Activated CD4-positive, alpha-beta T cell treated with anti-CD3 and anti-CD28 coated beads, Interleukin-2, amount 10 ng/mL, durations not matched to agents 7 days and 5 days (primary cell): ENCODE measurements at regions not wholly inside any gene's neighbourhood (a gene's known extent, or its start where the extent isn't known, plus 50 kb on each side); places are given as distances from the start of the nearest gene placed in this dataset.
A peak's percentile ranks its signal among the peaks of the same experiment; 100 is the strongest.

Experiments used
- CTCF ChIA-PET: fragments of 350-600 bp; sonication (Branson Sonifier 250); formaldehyde crosslinking; loops from one replicate; lab custom pipeline; 2021; ENCODE audit warnings: antibody characterized with exemption; lab: Charles Lee
- POLR2A ChIA-PET: fragments of 350-600 bp; sonication (Branson Sonifier 250); formaldehyde crosslinking; loops from one replicate; lab custom pipeline; 2021; ENCODE audit warnings: antibody characterized with exemption; lab: Charles Lee
- DNase-seq: peaks from one replicate; pipeline ENCODE4 v3.0.0-alpha.2; 2020
- H3K27ac Mint-ChIP-seq: one replicate; pipeline ENCODE4 v1.8.0; 2021; ENCODE audit warnings: mild to moderate bottlenecking, moderate library complexity, mixed read lengths
- H3K27me3 Mint-ChIP-seq: one replicate; pipeline ENCODE4 v1.8.0; 2021; ENCODE audit warnings: mixed read lengths
- H3K36me3 Mint-ChIP-seq: one replicate; pipeline ENCODE4 v1.8.0; 2021; ENCODE audit warnings: low read depth, mixed read lengths
- H3K4me1 Mint-ChIP-seq: one replicate; pipeline ENCODE4 v1.8.0; 2021; ENCODE audit warnings: mixed read lengths
- H3K4me3 Mint-ChIP-seq: one replicate; pipeline ENCODE4 v1.8.0; 2021; ENCODE audit warnings: mild to moderate bottlenecking, moderate library complexity, mixed read lengths
- H3K9me3 Mint-ChIP-seq: one replicate; pipeline ENCODE4 v1.8.0; 2021; ENCODE audit warnings: mixed read lengths

DNA sequence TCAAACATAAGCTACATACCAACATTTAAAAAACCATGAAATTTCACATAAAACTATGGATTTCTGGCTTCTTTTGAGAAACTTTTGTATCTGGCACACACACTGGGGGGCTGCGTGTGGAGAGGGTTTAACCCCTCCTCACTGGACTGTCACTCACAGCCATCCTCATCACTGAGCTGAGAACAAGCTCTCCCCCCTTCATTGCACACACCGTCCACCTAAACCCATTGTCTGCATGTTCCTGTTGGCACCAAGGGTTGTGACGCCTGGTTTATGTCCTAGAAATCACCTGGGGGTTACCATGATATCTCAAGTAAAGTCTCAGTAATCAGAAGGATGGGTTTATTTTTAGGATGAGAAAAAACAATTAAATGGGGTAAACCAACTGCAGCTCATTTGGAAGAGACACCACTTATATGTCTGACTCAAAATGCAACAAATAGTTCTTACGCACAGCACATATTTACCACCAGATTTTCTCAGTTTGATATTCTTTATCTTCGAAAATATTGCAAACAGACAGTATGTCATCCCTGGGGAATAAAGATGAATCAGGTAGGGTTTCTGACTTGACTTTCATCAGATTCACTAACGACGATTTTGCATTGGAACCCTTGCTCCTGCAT is 218.5 kb upstream of the KLF6 start:
- Mint-ChIP-seq H3K4me3 (no peak overlapping the region), H3K27ac (no peak overlapping the region), H3K9me3 (peaks cover 17% of the 10 kb centered on the region), H3K36me3 (peaks cover 11% of the 10 kb centered on the region), H3K4me1 (no peaks in the 10 kb centered on the region), H3K27me3 (peaks cover 7% of the 10 kb centered on the region)
- ChIA-PET CTCF (no interaction called here), POLR2A (no interaction called here)
- no peak for DNase-seq

- Mint-ChIP-seq H3K27ac (no peak overlapping the region), H3K4me1 (peaks cover 1% of the 10 kb centered on the region), H3K36me3 (peaks cover 8% of the 10 kb centered on the region), H3K27me3 (peaks cover 7% of the 10 kb centered on the region), H3K9me3 (peaks cover 19% of the 10 kb centered on the region), H3K4me3 (no peak overlapping the region)
- ChIA-PET POLR2A (no interaction called here), CTCF (interaction anchor here (1.5 kb wide), 1 partner anchor 11 kb away, joined by 3 read pairs; no protein-coding TSS in a partner anchor)
- no peak for DNase-seq
Measured at GRCh38 chr10:4001811-4002210, 216.8 kb upstream of the KLF6 start.

DNA sequence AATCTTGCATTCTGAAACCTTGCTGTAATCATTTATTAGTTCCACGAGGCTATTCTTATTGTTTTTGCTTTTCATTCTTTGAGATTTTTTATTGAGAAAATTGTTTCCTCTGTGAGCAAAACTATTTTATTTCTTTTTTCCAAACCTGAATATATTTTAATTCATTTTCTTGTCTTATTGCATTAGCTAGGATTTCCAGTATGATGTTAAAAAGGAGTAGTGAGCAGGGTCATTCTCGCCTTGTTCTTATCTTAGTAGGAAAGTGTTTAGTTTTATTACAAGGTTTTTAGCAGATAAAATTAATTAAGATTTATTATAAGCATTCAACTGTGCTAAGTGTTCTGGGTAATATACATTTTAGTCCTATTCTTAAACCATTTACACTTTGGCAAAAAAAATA is 214.6 kb upstream of the KLF6 start:
- H3K27me3 Mint-ChIP-seq, result peaks cover 4% of the 10 kb centered on the region
- peaks cover 22% of the 10 kb centered on the region for H3K9me3 Mint-ChIP-seq
- H3K36me3 Mint-ChIP-seq, result peaks cover 10% of the 10 kb centered on the region
- ChIA-PET POLR2A (no interaction called here), CTCF (no interaction called here)
- no peak overlapping the region for H3K27ac Mint-ChIP-seq
- H3K4me1 Mint-ChIP-seq, result peaks cover 4% of the 10 kb centered on the region
- no peak for DNase-seq
- H3K4me3 Mint-ChIP-seq, result no peak overlapping the region

GRCh38 chr10:3996697-3997096 is 211.7 kb upstream of the KLF6 start:
- no peak overlapping the region for H3K4me3 Mint-ChIP-seq
- no peak for DNase-seq
- H3K27ac Mint-ChIP-seq, result no peak overlapping the region
- peaks cover 20% of the 10 kb centered on the region for H3K9me3 Mint-ChIP-seq
- peaks cover 2% of the 10 kb centered on the region for H3K27me3 Mint-ChIP-seq
- peaks cover 10% of the 10 kb centered on the region for H3K36me3 Mint-ChIP-seq
- H3K4me1 Mint-ChIP-seq, result peaks cover 5% of the 10 kb centered on the region
- ChIA-PET POLR2A (no interaction called here), CTCF (interaction anchor here (1.2 to 1.4 kb wide), 2 partner anchors 11 to 20 kb away, joined by 3 read pairs; no protein-coding TSS in a partner anchor)

DNA sequence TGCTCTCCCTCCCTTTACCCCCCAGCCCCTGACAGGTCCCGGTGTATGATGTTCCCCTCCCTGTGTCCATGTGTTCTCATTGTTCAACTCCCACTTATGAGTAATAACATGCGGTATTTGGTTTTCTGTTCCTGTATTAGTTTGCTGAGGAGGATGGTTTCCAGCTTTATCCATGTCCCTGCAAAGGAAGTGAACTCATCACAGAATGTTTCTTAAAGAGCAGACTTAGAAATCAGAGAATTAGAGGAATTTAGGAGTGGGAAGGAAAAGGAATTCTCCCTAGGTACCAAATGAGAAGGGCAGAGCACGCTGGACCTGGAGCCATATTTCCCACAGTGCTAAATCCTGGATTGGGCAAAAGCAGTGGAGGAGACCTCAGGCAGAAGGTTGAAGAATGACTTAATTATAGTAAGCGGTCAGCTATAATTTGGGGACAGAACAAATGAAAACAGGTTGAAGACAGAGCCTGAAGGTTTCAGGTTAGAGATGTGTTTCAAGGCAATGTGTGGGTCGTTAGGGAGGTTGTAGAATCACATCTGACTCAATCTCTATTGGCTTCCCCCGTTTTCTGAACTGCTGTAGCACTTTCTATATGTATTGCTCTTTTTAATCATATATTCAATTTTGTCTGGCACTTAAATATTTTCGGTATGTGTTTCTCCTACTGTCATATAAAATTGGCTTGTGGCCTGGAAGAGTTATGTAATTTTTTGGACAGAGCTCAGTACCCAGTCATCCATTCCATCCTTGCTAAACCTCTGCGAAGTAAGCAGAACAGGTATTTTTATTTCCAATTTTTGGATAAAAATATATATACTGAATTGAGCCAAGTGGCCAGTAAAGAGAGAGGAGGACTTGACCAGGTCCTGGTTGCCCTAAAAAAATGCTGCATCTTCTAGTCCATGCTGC is 210.5 kb upstream of the KLF6 start:
- ChIA-PET CTCF (no interaction called here), POLR2A (no interaction called here)
- Mint-ChIP-seq H3K27me3 (no peaks in the 10 kb centered on the region), H3K4me3 (no peak overlapping the region), H3K36me3 (peaks cover 10% of the 10 kb centered on the region), H3K27ac (no peak overlapping the region), H3K9me3 (peaks cover 15% of the 10 kb centered on the region), H3K4me1 (peaks cover 5% of the 10 kb centered on the region)
- DNase-seq, result no peak

- ChIA-PET POLR2A (no interaction called here), CTCF (no interaction called here)
- peak overlapping the region; percentile 74 for H3K27ac Mint-ChIP-seq
- peaks cover 4% of the 10 kb centered on the region for H3K9me3 Mint-ChIP-seq
- H3K4me1 Mint-ChIP-seq, result peaks cover 5% of the 10 kb centered on the region
- no peak overlapping the region for H3K4me3 Mint-ChIP-seq
- H3K36me3 Mint-ChIP-seq, result peaks cover 2% of the 10 kb centered on the region
- DNase-seq, result no peak
- no peaks in the 10 kb centered on the region for H3K27me3 Mint-ChIP-seq
Measured at GRCh38 chr10:3992382-3993178, 207.6 kb upstream of the KLF6 start.

DNA sequence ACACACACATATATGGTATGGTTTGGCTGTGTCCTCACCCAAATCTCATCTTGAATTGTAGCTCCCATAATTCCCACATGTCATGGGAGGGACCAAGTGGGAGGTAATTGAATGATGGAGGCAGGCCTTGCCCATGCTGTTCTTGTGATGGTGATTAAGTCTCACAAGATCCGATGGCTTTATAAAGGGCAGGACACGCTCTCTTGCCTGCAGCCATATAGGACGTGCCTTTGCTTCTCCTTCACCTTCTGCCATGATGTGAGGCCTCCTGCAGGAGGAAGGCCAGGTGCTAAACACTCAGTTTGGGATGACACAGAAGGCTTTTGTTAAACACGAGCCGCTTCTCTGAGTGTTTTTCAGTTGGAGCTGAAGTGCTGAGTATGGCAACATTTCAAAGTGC is 205.3 kb upstream of the KLF6 start:
- no peak overlapping the region for H3K27ac Mint-ChIP-seq
- CTCF ChIA-PET, result interaction anchor here (0.6 to 1.9 kb wide), 4 partner anchors 8 to 19 kb away, joined by 3 to 5 read pairs (median 4); no protein-coding TSS in a partner anchor
- peaks cover under 1% of the 10 kb centered on the region for H3K9me3 Mint-ChIP-seq
- H3K4me1 Mint-ChIP-seq, result peaks cover 3% of the 10 kb centered on the region
- POLR2A ChIA-PET, result no interaction called here
- DNase-seq, result no peak
- no peaks in the 10 kb centered on the region for H3K27me3 Mint-ChIP-seq
- peaks cover 3% of the 10 kb centered on the region for H3K36me3 Mint-ChIP-seq
- no peak overlapping the region for H3K4me3 Mint-ChIP-seq

DNA sequence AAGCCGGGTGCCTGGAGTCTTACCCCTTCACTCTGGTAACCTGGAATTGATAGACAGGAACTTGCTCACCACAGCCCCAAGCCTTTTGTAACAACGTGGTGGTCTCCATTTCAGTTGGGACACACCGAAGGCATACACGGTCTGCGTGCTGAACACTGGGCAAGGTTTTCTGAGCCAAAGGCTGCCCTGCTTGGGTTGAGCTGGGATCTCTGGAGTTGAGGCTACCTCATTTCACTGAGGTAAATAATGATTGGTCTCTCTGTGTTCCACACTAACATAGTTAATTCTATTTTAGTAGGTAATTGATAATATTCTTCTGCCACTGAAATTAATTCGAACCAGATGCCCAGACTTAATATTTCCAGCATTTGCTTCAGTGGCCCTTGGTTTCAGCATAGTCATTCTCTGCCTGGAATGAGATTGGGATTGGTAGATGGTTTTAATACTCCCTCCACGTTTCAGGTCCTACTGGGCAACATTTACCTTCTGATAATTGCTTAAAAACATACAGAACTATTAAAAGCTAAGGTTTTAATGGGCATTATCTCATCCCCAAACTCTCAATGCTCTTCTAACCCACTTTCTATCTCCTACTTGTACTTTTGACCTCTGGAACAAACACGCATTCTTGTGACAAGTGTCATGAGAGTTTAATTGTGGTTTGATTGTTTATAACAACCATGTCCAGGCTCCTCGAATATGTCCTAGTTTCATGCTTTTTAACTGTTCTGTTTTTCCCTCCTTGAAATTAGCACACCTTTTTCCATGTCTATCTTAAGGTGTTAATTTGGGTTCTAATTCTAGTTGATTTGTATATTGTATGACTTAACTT is 202.3 kb upstream of the KLF6 start:
- Mint-ChIP-seq H3K36me3 (peaks cover 13% of the 10 kb centered on the region), H3K4me3 (no peak overlapping the region), H3K9me3 (peaks cover 14% of the 10 kb centered on the region), H3K4me1 (peaks cover 9% of the 10 kb centered on the region), H3K27ac (no peak overlapping the region), H3K27me3 (no peaks in the 10 kb centered on the region)
- POLR2A ChIA-PET, result no interaction called here
- CTCF ChIA-PET, result no interaction called here
- no peak for DNase-seq

- ChIA-PET POLR2A (no interaction called here), CTCF (no interaction called here)
- no peak for DNase-seq
- H3K4me3 Mint-ChIP-seq, result no peak overlapping the region
- peaks cover 17% of the 10 kb centered on the region for H3K4me1 Mint-ChIP-seq
- H3K27me3 Mint-ChIP-seq, result no peaks in the 10 kb centered on the region
- peaks cover 15% of the 10 kb centered on the region for H3K9me3 Mint-ChIP-seq
- peaks cover 13% of the 10 kb centered on the region for H3K36me3 Mint-ChIP-seq
- no peak overlapping the region for H3K27ac Mint-ChIP-seq
Measured at GRCh38 chr10:3986493-3987142, 201.6 kb upstream of the KLF6 start.

DNA sequence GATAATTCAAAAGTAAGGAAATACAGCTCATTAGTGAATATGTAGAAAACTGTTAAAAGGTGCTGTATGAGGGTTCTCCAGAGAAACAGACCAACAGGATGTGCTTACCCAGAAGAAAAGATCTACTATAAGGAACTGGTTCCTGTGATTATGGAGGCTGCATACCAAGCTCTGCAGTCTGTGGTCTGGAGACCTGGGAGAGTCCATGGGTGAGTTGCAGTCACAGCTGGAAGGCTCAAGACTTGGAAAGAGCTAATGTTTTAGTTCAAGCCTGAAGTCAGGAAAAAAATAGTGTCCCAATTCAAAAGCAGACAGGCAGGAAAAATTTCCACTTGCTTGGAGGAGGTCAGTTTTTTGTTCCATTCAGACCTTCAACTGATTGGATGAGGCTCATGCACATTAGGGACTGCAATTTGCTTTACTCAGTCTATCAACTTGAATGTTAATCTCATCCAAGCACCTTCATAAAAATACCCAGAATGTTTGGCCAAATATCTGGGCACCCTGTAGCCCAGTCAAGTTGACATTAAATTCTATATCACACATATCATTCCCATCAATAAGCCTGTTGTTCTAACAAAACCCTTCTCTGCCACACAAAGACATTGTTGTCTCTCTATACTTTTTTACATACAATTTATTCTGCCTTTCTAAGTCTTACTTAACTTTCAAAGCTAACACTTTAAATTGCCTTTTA is 197.9 kb upstream of the KLF6 start:
- CTCF ChIA-PET, result interaction anchor here (1.4 to 1.5 kb wide), 2 partner anchors 16 to 31 kb away, joined by 3 read pairs; no protein-coding TSS in a partner anchor
- no peak overlapping the region for H3K27ac Mint-ChIP-seq
- DNase-seq, result no peak
- POLR2A ChIA-PET, result no interaction called here
- peaks cover 32% of the 10 kb centered on the region for H3K36me3 Mint-ChIP-seq
- no peak overlapping the region for H3K4me3 Mint-ChIP-seq
- no peaks in the 10 kb centered on the region for H3K27me3 Mint-ChIP-seq
- H3K4me1 Mint-ChIP-seq, result peaks cover 46% of the 10 kb centered on the region
- peaks cover 28% of the 10 kb centered on the region for H3K9me3 Mint-ChIP-seq

- no peak overlapping the region for H3K4me3 Mint-ChIP-seq
- CTCF ChIA-PET, result interaction anchor here (0.6 to 1.5 kb wide), 4 partner anchors 16 to 467 kb away, joined by 3 read pairs; no protein-coding TSS in a partner anchor
Measured at GRCh38 chr10:3981300-3981699, 196.3 kb upstream of the KLF6 start.

More at GRCh38 chr10:3981300-3981699, 196.3 kb upstream of the KLF6 start:
- Mint-ChIP-seq H3K36me3 (peaks cover 32% of the 10 kb centered on the region), H3K4me1 (peaks cover 46% of the 10 kb centered on the region), H3K27ac (peak overlapping the region; percentile 6), H3K27me3 (no peaks in the 10 kb centered on the region), H3K9me3 (peaks cover 28% of the 10 kb centered on the region)
- POLR2A ChIA-PET, result interaction anchor here (0.7 kb wide), 1 partner anchor 95 kb away, joined by 4 read pairs; no protein-coding TSS in a partner anchor
- DNase-seq, result no peak
